SH-SY5Y (cell line): ENCODE measurements at regions not wholly inside any gene's neighbourhood (a gene's known extent, or its start where the extent isn't known, plus 50 kb on each side); places are given as distances from the start of the nearest gene placed in this dataset.

Experiments used
- GATA2 ChIP-seq: IDR thresholded peaks from 2 replicates; pipeline ENCODE4 v1.6.1; 2011; ENCODE audit warnings: mild to moderate bottlenecking, low read depth, low read length
- GATA3 ChIP-seq: IDR thresholded peaks from 2 replicates; pipeline ENCODE4 v1.6.1; 2011; ENCODE audit warnings: low read depth, mild to moderate bottlenecking, low read length, moderate library complexity

DNA sequence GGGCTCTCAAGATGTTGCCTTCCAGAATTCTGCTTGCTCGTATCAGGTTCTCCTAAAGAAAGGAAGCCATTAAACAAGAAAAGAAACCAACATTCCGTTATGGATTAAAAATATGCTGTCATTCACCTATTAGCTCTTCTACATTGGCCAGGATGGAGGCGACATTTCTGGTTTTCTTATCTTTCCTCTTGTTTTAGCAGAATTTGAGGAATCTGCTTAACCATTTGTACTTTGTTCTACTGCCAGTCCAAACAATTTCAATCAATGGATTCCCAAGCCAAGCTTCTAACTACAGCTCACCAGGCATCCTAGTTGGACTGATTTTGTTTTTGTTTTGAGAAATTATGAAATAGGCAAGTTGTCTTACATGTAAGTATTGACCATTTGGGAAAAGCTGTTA, 164.6 kb upstream of the TSC22D2 start:
- no peak for TF ChIP-seq GATA2
- no peak for TF ChIP-seq GATA3
